MCF 10A (cell line): ENCODE measurements at regions not wholly inside any gene's neighbourhood (a gene's known extent, or its start where the extent isn't known, plus 50 kb on each side); places are given as distances from the start of the nearest gene placed in this dataset.

ENCODE experiments used
- BruUV-seq: library from RNA; stranded (reverse); fragments of 400-500 nt; replicated peaks from 2 replicates; lab custom pipeline; 2021; lab: Mats Ljungman, UMichigan
- CTCF ChIA-PET: fragments of 300-600 bp; sonication (Branson Sonifier 250); formaldehyde crosslinking; extraction: SDS; loops from one replicate; lab custom pipeline; 2021; ENCODE audit warnings: antibody characterized with exemption, inconsistent platforms; lab: Yijun Ruan, JAX
- POLR2A ChIA-PET: fragments of 300-600, 350-650 bp; sonication (Branson Sonifier 250); formaldehyde crosslinking; extraction: SDS; loops from one replicate; lab custom pipeline; 2020; ENCODE audit warnings: antibody characterized with exemption, inconsistent platforms; lab: Yijun Ruan, JAX
- DNase-seq: peaks from one replicate; pipeline ENCODE4 v3.0.0-alpha.2; 2018; ENCODE audit not compliant: unreplicated experiment
- H3K27ac Mint-ChIP-seq: one replicate; pipeline ENCODE4 v1.8.0; 2022; ENCODE audit warnings: mild to moderate bottlenecking, low read depth, mixed read lengths; ENCODE audit not compliant: unreplicated experiment
- H3K27me3 Mint-ChIP-seq: one replicate; pipeline ENCODE4 v1.8.0; 2022; ENCODE audit warnings: mixed read lengths; ENCODE audit not compliant: insufficient read depth, unreplicated experiment
- H3K36me3 Mint-ChIP-seq: one replicate; pipeline ENCODE4 v1.8.0; 2022; ENCODE audit warnings: mild to moderate bottlenecking, moderate library complexity, mixed read lengths; ENCODE audit not compliant: insufficient read depth, unreplicated experiment
- H3K4me1 Mint-ChIP-seq: one replicate; pipeline ENCODE4 v1.8.0; 2022; ENCODE audit warnings: mixed read lengths; ENCODE audit not compliant: insufficient read depth, unreplicated experiment
- H3K4me3 Mint-ChIP-seq: one replicate; pipeline ENCODE4 v1.8.0; 2022; ENCODE audit warnings: mild to moderate bottlenecking, moderate library complexity, mixed read lengths; ENCODE audit not compliant: unreplicated experiment
- H3K9me3 Mint-ChIP-seq: one replicate; pipeline ENCODE4 v1.8.0; 2022; ENCODE audit warnings: mixed read lengths; ENCODE audit not compliant: unreplicated experiment
- CTCF ChIP-seq: fragments of 200-600 bp; IDR thresholded peaks from one replicate; pipeline ENCODE4 v1.8.0; 2022; ENCODE audit warnings: antibody characterized with exemption, mild to moderate bottlenecking; ENCODE audit not compliant: unreplicated experiment
- intact Hi-C: fragments of 100-400 bp; cut with micrococcal nuclease; formaldehyde crosslinking; loops from 2 replicates; pipeline ENCODE4 v1.14.1; 2022

GRCh38 chr10:29035721-29036120 lies 253.1 kb upstream of the LYZL1 start:
- Mint-ChIP-seq H3K27me3 (peaks cover 3% of the 10 kb centered on the region), H3K4me3 (no peak overlapping the region), H3K4me1 (peaks cover 8% of the 10 kb centered on the region), H3K27ac (no peak overlapping the region), H3K36me3 (no peaks in the 10 kb centered on the region), H3K9me3 (peaks cover 8% of the 10 kb centered on the region)
- no peak for DNase-seq
- no peak for TF ChIP-seq CTCF
- CTCF ChIA-PET = no interaction called here
- POLR2A ChIA-PET = no interaction called here
- intact Hi-C loops = no loop called here
- no TSS peak for BruUV-seq

- Mint-ChIP-seq H3K27me3 (no peaks in the 10 kb centered on the region), H3K4me3 (no peak overlapping the region), H3K27ac (no peak overlapping the region), H3K4me1 (peaks cover 8% of the 10 kb centered on the region), H3K9me3 (peaks cover 11% of the 10 kb centered on the region), H3K36me3 (no peaks in the 10 kb centered on the region)
- intact Hi-C loops = no loop called here
- CTCF ChIA-PET = no interaction called here
- no peak for DNase-seq
- no TSS peak for BruUV-seq
- POLR2A ChIA-PET = no interaction called here
- TF ChIP-seq CTCF = no peak
Observed at GRCh38 chr10:29037348-29038113, 251.3 kb upstream of the LYZL1 start.

GRCh38 chr10:29039091-29039490 lies 249.8 kb upstream of the LYZL1 start:
- H3K4me3 Mint-ChIP-seq = no peak overlapping the region
- ChIA-PET POLR2A (interaction anchor here (1.0 kb wide), 1 partner anchor 11 kb away, joined by 3 read pairs; no protein-coding TSS in a partner anchor), CTCF (no interaction called here)
- H3K9me3 Mint-ChIP-seq = peaks cover 11% of the 10 kb centered on the region
- H3K27me3 Mint-ChIP-seq = no peaks in the 10 kb centered on the region
- no peak for DNase-seq
- H3K36me3 Mint-ChIP-seq = no peaks in the 10 kb centered on the region
- intact Hi-C loops = no loop called here
- no TSS peak for BruUV-seq
- H3K27ac Mint-ChIP-seq = no peak overlapping the region
- TF ChIP-seq CTCF = no peak
- H3K4me1 Mint-ChIP-seq = peaks cover 8% of the 10 kb centered on the region

- no TSS peak for BruUV-seq
- H3K9me3 Mint-ChIP-seq = peaks cover 11% of the 10 kb centered on the region
- H3K36me3 Mint-ChIP-seq = no peaks in the 10 kb centered on the region
- no peaks in the 10 kb centered on the region for H3K27me3 Mint-ChIP-seq
- no peak overlapping the region for H3K27ac Mint-ChIP-seq
- DNase-seq = peak; percentile 59
- ChIA-PET POLR2A (interaction anchor here (1.0 kb wide), 1 partner anchor 11 kb away, joined by 3 read pairs; no protein-coding TSS in a partner anchor), CTCF (interaction anchor here (0.6 kb wide), 1 partner anchor 743 kb away, joined by 3 read pairs; no protein-coding TSS in a partner anchor)
- intact Hi-C loops = no loop called here
- H3K4me1 Mint-ChIP-seq = peaks cover 8% of the 10 kb centered on the region
- no peak overlapping the region for H3K4me3 Mint-ChIP-seq
- TF ChIP-seq CTCF = no peak
Observed at GRCh38 chr10:29039677-29040189, 249.1 kb upstream of the LYZL1 start.
